CD14-positive monocyte (primary cell): ENCODE measurements at regions not wholly inside any gene's neighbourhood (a gene's known extent, or its start where the extent isn't known, plus 50 kb on each side); places are given as distances from the start of the nearest gene placed in this dataset.

Experiments
- DNase-seq, 3 donors: peaks; one replicate each; pipeline ENCODE4 v3.0.0-alpha.2; 2011 to 2022
- H2AFZ ChIP-seq: 2 replicates; pipeline ENCODE4 v1.6.0; 2012; ENCODE audit warnings: mild to moderate bottlenecking, low read depth, low read length, inconsistent platforms; ENCODE audit not compliant: insufficient read depth, poor library complexity, severe bottlenecking
- H3K27ac ChIP-seq, 2 donors: 1 replicate in 1 of 2; 2 replicates in 1 of 2; pipeline ENCODE4 v1.5.1; 2012 to 2013; ENCODE audit warnings: low read length in 2 of 2, control low read depth in 1 of 2, inconsistent platforms in 1 of 2, low read depth in 1 of 2, mild to moderate bottlenecking in 1 of 2
- H3K27me3 ChIP-seq, 2 donors: one replicate each; pipeline versions ENCODE4 v1.6.0 to v1.6.1; 2011 to 2013; ENCODE audit warnings: low read length in 2 of 2; ENCODE audit not compliant: control insufficient read depth in 2 of 2, insufficient read depth in 2 of 2
- H3K36me3 ChIP-seq, 2 donors: replicated peaks in 1 of 2; 1 replicate in 1 of 2; 2 replicates in 1 of 2; pipeline versions ENCODE4 v1.5.1 to v1.6.1; 2012 to 2013; ENCODE audit warnings: low read length in 2 of 2, control low read depth in 1 of 2, inconsistent platforms in 1 of 2, mild to moderate bottlenecking in 1 of 2; ENCODE audit not compliant: insufficient read depth in 2 of 2, control insufficient read depth in 1 of 2
- H3K4me1 ChIP-seq, 2 donors: 1 replicate in 1 of 2; 2 replicates in 1 of 2; pipeline versions ENCODE4 v1.5.1 to v1.6.1; 2012 to 2013; ENCODE audit warnings: low read length in 2 of 2, control low read depth in 1 of 2, inconsistent platforms in 1 of 2, mild to moderate bottlenecking in 1 of 2, moderate library complexity in 1 of 2; ENCODE audit not compliant: insufficient read depth in 2 of 2, control insufficient read depth in 1 of 2
- H3K4me2 ChIP-seq: replicated peaks from 2 replicates; pipeline ENCODE3; 2012; ENCODE audit warnings: low read length, moderate library complexity, mild to moderate bottlenecking; ENCODE audit not compliant: poor library complexity, severe bottlenecking; ENCODE audit errors: extremely low read depth
- H3K4me3 ChIP-seq, 3 experiments: fragments of 200-600 bp in 1 of 3; sonication (generic) in 1 of 3; replicated peaks in 1 of 3; 1 replicate in 2 of 3; 2 replicates in 1 of 3; pipeline ENCODE4 v1.5.1; 2011 to 2013; ENCODE audit warnings: low read length in 3 of 3, mild to moderate bottlenecking in 3 of 3, control low read depth in 2 of 3, low read depth in 2 of 3, inconsistent platforms in 1 of 3, moderate library complexity in 1 of 3
- H3K79me2 ChIP-seq: 2 replicates; pipeline ENCODE4 v1.6.0; 2012; ENCODE audit warnings: mild to moderate bottlenecking, control low read depth, inconsistent platforms, low read length, moderate library complexity; ENCODE audit not compliant: insufficient read depth
- H3K9ac ChIP-seq: 2 replicates; pipeline ENCODE4 v1.6.0; 2017; ENCODE audit warnings: low read length, mild to moderate bottlenecking; ENCODE audit not compliant: insufficient read depth, poor library complexity, severe bottlenecking
- H3K9me3 ChIP-seq, 2 donors: replicated peaks in 1 of 2; 1 replicate in 1 of 2; 2 replicates in 1 of 2; pipeline versions ENCODE4 v1.5.1 to v1.6.1; 2012 to 2013; ENCODE audit warnings: low read length in 2 of 2, control low read depth in 1 of 2; ENCODE audit not compliant: control insufficient read depth in 1 of 2, insufficient read depth in 1 of 2
- H4K20me1 ChIP-seq: 2 replicates; pipeline ENCODE4 v1.6.0; 2012; ENCODE audit warnings: mild to moderate bottlenecking, low read length, control low read depth, moderate library complexity; ENCODE audit not compliant: insufficient read depth
- H3K27ac Mint-ChIP-seq, 7 donors: one replicate each; pipeline ENCODE4 v1.8.0; 2020; ENCODE audit warnings: mild to moderate bottlenecking in 7 of 7, mixed read lengths in 7 of 7, moderate library complexity in 6 of 7, inconsistent platforms in 2 of 7
- H3K27me3 Mint-ChIP-seq, 3 donors: one replicate each; pipeline ENCODE4 v1.8.0; 2021 to 2022; ENCODE audit warnings: low read depth in 3 of 3, mild to moderate bottlenecking in 3 of 3, mixed read lengths in 3 of 3, moderate library complexity in 3 of 3, inconsistent platforms in 1 of 3
- H3K36me3 Mint-ChIP-seq, 2 donors: one replicate each; pipeline ENCODE4 v1.8.0; 2020; ENCODE audit warnings: mixed read lengths in 2 of 2, inconsistent platforms in 1 of 2, mild to moderate bottlenecking in 1 of 2
- H3K4me1 Mint-ChIP-seq: one replicate; pipeline ENCODE4 v1.8.0; 2020; ENCODE audit warnings: mild to moderate bottlenecking, mixed read lengths
- H3K4me3 Mint-ChIP-seq, 2 donors: one replicate each; pipeline ENCODE4 v1.8.0; 2020; ENCODE audit warnings: mild to moderate bottlenecking in 2 of 2, mixed read lengths in 2 of 2, moderate library complexity in 1 of 2
- H3K9me3 Mint-ChIP-seq, 7 donors: one replicate each; pipeline ENCODE4 v1.8.0; 2020 to 2022; ENCODE audit warnings: mixed read lengths in 7 of 7, mild to moderate bottlenecking in 6 of 7, moderate library complexity in 6 of 7, inconsistent platforms in 2 of 7
- WGBS: methylation state at CpG from one replicate; pipeline ENCODE4 v1.1.5; 2013; ENCODE audit warnings: missing lambda C conversion rate; ENCODE audit not compliant: insufficient coverage; 5-methylcytosine and 5-hydroxymethylcytosine counted together
- intact Hi-C, 2 donors: fragments of 100-400 bp; cut with micrococcal nuclease; formaldehyde crosslinking; loops; one replicate each; pipeline versions ENCODE4 v1.15.0 to v1.15.1; 2023
- TF ChIP-seq, protein P1 (sequence below): fragments of 200-600 bp; IDR thresholded peaks from one replicate; pipeline ENCODE4 v1.8.0; 2022; ENCODE audit warnings: antibody characterized with exemption, mild to moderate bottlenecking

DNA sequence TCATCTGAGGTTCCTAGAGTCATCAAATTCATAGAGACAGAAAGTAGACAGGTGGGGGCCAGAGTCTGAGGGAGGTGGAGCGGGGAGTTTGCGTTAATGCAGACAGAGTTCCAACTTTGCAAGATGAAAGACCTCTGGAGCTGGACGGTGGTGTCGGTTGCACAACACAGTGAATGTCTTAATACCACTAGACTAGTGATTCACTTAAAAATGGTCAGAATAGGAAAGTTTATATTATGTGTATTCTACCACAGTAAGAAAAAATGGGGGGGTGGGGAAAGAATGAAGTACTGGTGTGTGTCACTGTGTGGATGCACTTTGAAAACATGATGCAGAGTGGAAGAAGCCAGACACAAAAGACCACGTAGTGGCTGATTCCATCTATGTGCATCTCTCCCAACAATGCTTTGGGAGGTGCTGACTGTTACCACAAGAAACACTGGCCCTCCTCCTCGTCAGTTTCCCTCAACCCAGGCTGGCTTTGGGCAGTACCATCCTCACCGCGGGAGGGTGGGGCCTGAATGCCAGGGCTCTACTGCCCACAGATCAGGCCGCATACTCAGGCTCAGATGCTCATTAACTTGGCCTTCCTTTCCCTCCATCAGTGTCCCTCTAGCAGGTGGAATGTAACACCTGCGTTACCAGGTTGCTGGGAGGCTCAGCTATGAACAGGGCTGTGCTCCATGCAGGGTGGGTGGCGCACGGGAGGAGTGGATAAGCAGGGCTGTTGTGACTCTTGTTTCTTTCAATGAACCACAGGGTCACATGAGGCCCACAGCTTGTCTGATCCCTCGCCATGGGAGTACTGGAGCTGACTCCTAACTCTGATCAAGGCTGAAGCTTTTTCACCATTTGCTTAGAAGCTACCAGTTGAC, 297.0 kb downstream of the CTTN start:
- no peak for DNase-seq
- 89% methylated on average over 13 of the region's 13 CpGs for WGBS
- H3K4me1 Mint-ChIP-seq = no peaks in the 10 kb centered on the region

DNA sequence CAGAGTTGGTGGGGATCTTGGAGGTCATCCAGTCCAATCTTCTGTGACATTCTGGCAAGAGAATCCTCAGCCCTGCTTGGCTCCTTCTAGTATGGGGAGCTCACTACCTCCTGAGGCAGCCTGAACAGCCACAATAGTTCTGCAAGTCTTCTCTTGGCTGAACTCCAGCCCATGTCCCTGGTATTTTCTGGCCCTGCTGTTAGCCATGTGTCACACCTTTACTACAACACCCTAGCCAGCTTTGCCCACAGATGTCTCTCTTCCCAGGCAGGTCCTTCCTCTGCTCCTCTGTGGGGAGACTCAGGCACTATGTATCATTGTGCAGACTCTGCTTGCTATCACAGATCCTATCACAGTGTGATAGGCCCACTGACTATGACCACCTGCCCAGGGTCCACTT, 297.7 kb downstream of the CTTN start:
- intact Hi-C loops = no loop called here
- H3K4me3 ChIP-seq = no peak overlapping the region
- H3K27me3 Mint-ChIP-seq = peaks cover 1 to 4% (median 4%) of the 10 kb centered on the region in 3 donors

More for the DNA sequence above, 297.0 kb downstream of the CTTN start:
- Histone ChIP-seq H3K9me3 (no peaks in the 10 kb centered on the region), H3K27me3 (no peaks in the 10 kb centered on the region), H4K20me1 (no peaks in the 10 kb centered on the region), H3K36me3 (no peaks in the 10 kb centered on the region), H3K79me2 (no peaks in the 10 kb centered on the region), H3K4me3 (no peak overlapping the region), H2AFZ (no peak overlapping the region), H3K4me1 (no peaks in the 10 kb centered on the region), H3K27ac (no peak overlapping the region), H3K9ac (no peak overlapping the region), H3K4me2 (no peak overlapping the region)
- intact Hi-C loops = no loop called here
- Mint-ChIP-seq H3K36me3 (no peaks in the 10 kb centered on the region), H3K27me3 (peaks cover 0 to 4% (median 4%) of the 10 kb centered on the region in 3 donors), H3K9me3 (peaks cover 0 to 6% (median 2%) of the 10 kb centered on the region in 7 donors), H3K27ac (peak overlapping the region in 1 of 7 donors; percentile 34), H3K4me3 (no peak overlapping the region)
- TF ChIP-seq, protein P1, sequence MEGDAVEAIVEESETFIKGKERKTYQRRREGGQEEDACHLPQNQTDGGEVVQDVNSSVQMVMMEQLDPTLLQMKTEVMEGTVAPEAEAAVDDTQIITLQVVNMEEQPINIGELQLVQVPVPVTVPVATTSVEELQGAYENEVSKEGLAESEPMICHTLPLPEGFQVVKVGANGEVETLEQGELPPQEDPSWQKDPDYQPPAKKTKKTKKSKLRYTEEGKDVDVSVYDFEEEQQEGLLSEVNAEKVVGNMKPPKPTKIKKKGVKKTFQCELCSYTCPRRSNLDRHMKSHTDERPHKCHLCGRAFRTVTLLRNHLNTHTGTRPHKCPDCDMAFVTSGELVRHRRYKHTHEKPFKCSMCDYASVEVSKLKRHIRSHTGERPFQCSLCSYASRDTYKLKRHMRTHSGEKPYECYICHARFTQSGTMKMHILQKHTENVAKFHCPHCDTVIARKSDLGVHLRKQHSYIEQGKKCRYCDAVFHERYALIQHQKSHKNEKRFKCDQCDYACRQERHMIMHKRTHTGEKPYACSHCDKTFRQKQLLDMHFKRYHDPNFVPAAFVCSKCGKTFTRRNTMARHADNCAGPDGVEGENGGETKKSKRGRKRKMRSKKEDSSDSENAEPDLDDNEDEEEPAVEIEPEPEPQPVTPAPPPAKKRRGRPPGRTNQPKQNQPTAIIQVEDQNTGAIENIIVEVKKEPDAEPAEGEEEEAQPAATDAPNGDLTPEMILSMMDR = no peak

More for the DNA sequence above, 297.7 kb downstream of the CTTN start:
- no peaks in the 10 kb centered on the region for H3K79me2 ChIP-seq
- TF ChIP-seq, protein P1 = no peak
- Mint-ChIP-seq H3K27ac (no peak overlapping the region), H3K9me3 (peaks cover 0 to 6% (median under 1%) of the 10 kb centered on the region in 7 donors), H3K4me1 (no peaks in the 10 kb centered on the region), H3K4me3 (no peak overlapping the region), H3K36me3 (no peaks in the 10 kb centered on the region)
- H3K9me3 ChIP-seq = no peaks in the 10 kb centered on the region
- H3K27me3 ChIP-seq = no peaks in the 10 kb centered on the region
- no peak for DNase-seq
- H4K20me1 ChIP-seq = no peaks in the 10 kb centered on the region
- no peaks in the 10 kb centered on the region for H3K36me3 ChIP-seq
- H3K4me1 ChIP-seq = no peaks in the 10 kb centered on the region
- no peak overlapping the region for H2AFZ ChIP-seq
- H3K27ac ChIP-seq = no peak overlapping the region
- no peak overlapping the region for H3K4me2 ChIP-seq
- H3K9ac ChIP-seq = no peak overlapping the region
